HepG2 (cell line): ENCODE measurements at regions not wholly inside any gene's neighbourhood (a gene's known extent, or its start where the extent isn't known, plus 50 kb on each side); places are given as distances from the start of the nearest gene placed in this dataset.

Experiments
- ATM ChIP-seq: fragments of 450-650 bp; IDR thresholded peaks from 2 replicates; pipeline ENCODE4 v1.7.1; 2017; ENCODE audit warnings: mild to moderate bottlenecking, borderline replicate concordance
- CBX5 ChIP-seq: sonication (generic); formaldehyde crosslinking; IDR thresholded peaks from 2 replicates; pipeline ENCODE4 v1.4.0; 2020; ENCODE audit warnings: missing genetic modification reagents, borderline replicate concordance
- DNMT1 ChIP-seq: sonication (generic); formaldehyde crosslinking; IDR thresholded peaks from 2 replicates; pipeline ENCODE4 v1.5.1; 2020; ENCODE audit warnings: mild to moderate bottlenecking, missing genetic modification reagents
- KLF9 ChIP-seq: IDR thresholded peaks from 2 replicates; pipeline ENCODE4 v1.6.1; 2016; ENCODE audit warnings: low read depth
- MED8 ChIP-seq: sonication (generic); formaldehyde crosslinking; IDR thresholded peaks from 2 replicates; pipeline ENCODE4 v1.8.1; 2023; ENCODE audit warnings: mild to moderate bottlenecking, missing genetic modification reagents; ENCODE audit not compliant: insufficient replicate concordance
- NCOA5 ChIP-seq: sonication (generic); formaldehyde crosslinking; IDR thresholded peaks from 2 replicates; pipeline ENCODE4 v1.4.0; 2020; ENCODE audit warnings: missing genetic modification reagents
- RBFOX2 ChIP-seq: fragments of 200-400 bp; formaldehyde crosslinking; IDR thresholded peaks from 2 replicates; pipeline ENCODE4 v1.6.1; 2017; ENCODE audit warnings: low read depth, mild to moderate bottlenecking, low read length
- RBM22 ChIP-seq: fragments of 200-400 bp; formaldehyde crosslinking; optimal IDR thresholded peaks from 2 replicates; pipeline ENCODE3; 2017; ENCODE audit warnings: mild to moderate bottlenecking, low read length, moderate library complexity
- STAT5B ChIP-seq: sonication (generic); formaldehyde crosslinking; IDR thresholded peaks from 2 replicates; pipeline ENCODE4 v1.4.0; 2020; ENCODE audit warnings: missing genetic modification reagents
- ZNF33B ChIP-seq: sonication (generic); formaldehyde crosslinking; IDR thresholded peaks from 2 replicates; pipeline ENCODE4 v1.5.1; 2020; ENCODE audit warnings: mild to moderate bottlenecking, missing genetic modification reagents
- ZNF816 ChIP-seq: sonication (generic); formaldehyde crosslinking; IDR thresholded peaks from 2 replicates; pipeline ENCODE4 v1.8.0; 2022; ENCODE audit warnings: missing genetic modification reagents, mild to moderate bottlenecking, borderline replicate concordance
- TF ChIP-seq, protein P1 (sequence below): IDR thresholded peaks from 2 replicates; pipeline ENCODE4 v1.6.1; 2016; ENCODE audit warnings: low read depth, missing genetic modification reagents, missing compliant biosample characterization
- TF ChIP-seq, protein P2 (sequence below): sonication (generic); formaldehyde crosslinking; IDR thresholded peaks from 2 replicates; pipeline ENCODE4 v1.4.0; 2020; ENCODE audit warnings: missing genetic modification reagents
- TF ChIP-seq, protein P3 (sequence below): sonication (generic); formaldehyde crosslinking; IDR thresholded peaks from 2 replicates; pipeline ENCODE4 v1.4.0; 2020; ENCODE audit warnings: mild to moderate bottlenecking, missing genetic modification reagents
- TF ChIP-seq, protein P4 (sequence below): sonication (generic); formaldehyde crosslinking; IDR thresholded peaks from 2 replicates; pipeline ENCODE4 v1.4.0; 2020; ENCODE audit warnings: mild to moderate bottlenecking, missing genetic modification reagents

DNA sequence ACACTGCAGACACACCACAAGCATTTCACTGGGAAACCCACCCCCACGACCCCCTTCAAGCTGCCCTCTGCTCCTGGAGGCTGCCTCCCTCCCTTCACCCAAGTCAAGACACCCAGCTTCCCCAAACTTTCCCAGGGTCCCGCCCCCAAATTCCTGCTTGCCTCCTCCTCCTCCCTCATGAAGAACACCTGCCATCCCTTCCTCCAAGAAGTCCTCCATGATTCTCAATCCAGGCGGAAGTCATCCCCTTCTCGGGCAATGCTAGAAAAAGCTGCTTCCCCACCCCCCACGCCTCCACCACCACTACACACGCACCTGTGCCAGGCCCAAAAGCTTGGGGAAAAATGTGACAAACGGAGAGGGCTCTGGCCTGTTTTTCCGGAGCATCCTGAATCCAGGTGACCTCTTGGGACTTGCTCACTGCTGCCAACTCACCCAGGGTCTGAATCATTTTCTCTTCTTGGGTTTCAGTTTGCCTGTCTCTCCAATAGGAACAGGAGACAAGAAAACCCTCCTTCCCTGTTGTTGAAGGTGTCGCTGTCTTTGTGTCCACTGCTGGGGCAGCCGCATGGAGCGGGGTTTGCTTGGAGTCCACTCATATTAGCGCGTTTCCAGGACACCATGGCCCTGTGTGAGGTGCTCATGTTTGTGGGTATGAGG, 101.0 kb upstream of the CASZ1 start (continued):
- TF ChIP-seq NCOA5 (CRISPR knock-in tag) (no peak), RBM22 (no peak), KLF9 (no peak), MED8 (CRISPR knock-in tag) (no peak), ZNF33B (no peak), DNMT1 (no peak), ZNF816 (CRISPR knock-in tag) (no peak), ATM (no peak), STAT5B (CRISPR knock-in tag) (no peak), RBFOX2 (no peak), CBX5 (CRISPR knock-in tag) (no peak)
- TF ChIP-seq, protein P1, sequence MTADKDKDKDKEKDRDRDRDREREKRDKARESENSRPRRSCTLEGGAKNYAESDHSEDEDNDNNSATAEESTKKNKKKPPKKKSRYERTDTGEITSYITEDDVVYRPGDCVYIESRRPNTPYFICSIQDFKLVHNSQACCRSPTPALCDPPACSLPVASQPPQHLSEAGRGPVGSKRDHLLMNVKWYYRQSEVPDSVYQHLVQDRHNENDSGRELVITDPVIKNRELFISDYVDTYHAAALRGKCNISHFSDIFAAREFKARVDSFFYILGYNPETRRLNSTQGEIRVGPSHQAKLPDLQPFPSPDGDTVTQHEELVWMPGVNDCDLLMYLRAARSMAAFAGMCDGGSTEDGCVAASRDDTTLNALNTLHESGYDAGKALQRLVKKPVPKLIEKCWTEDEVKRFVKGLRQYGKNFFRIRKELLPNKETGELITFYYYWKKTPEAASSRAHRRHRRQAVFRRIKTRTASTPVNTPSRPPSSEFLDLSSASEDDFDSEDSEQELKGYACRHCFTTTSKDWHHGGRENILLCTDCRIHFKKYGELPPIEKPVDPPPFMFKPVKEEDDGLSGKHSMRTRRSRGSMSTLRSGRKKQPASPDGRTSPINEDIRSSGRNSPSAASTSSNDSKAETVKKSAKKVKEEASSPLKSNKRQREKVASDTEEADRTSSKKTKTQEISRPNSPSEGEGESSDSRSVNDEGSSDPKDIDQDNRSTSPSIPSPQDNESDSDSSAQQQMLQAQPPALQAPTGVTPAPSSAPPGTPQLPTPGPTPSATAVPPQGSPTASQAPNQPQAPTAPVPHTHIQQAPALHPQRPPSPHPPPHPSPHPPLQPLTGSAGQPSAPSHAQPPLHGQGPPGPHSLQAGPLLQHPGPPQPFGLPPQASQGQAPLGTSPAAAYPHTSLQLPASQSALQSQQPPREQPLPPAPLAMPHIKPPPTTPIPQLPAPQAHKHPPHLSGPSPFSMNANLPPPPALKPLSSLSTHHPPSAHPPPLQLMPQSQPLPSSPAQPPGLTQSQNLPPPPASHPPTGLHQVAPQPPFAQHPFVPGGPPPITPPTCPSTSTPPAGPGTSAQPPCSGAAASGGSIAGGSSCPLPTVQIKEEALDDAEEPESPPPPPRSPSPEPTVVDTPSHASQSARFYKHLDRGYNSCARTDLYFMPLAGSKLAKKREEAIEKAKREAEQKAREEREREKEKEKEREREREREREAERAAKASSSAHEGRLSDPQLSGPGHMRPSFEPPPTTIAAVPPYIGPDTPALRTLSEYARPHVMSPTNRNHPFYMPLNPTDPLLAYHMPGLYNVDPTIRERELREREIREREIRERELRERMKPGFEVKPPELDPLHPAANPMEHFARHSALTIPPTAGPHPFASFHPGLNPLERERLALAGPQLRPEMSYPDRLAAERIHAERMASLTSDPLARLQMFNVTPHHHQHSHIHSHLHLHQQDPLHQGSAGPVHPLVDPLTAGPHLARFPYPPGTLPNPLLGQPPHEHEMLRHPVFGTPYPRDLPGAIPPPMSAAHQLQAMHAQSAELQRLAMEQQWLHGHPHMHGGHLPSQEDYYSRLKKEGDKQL (CRISPR knock-in tag): no peak
- TF ChIP-seq, protein P2, sequence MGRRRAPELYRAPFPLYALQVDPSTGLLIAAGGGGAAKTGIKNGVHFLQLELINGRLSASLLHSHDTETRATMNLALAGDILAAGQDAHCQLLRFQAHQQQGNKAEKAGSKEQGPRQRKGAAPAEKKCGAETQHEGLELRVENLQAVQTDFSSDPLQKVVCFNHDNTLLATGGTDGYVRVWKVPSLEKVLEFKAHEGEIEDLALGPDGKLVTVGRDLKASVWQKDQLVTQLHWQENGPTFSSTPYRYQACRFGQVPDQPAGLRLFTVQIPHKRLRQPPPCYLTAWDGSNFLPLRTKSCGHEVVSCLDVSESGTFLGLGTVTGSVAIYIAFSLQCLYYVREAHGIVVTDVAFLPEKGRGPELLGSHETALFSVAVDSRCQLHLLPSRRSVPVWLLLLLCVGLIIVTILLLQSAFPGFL (CRISPR knock-in tag): no peak
- TF ChIP-seq, protein P3, sequence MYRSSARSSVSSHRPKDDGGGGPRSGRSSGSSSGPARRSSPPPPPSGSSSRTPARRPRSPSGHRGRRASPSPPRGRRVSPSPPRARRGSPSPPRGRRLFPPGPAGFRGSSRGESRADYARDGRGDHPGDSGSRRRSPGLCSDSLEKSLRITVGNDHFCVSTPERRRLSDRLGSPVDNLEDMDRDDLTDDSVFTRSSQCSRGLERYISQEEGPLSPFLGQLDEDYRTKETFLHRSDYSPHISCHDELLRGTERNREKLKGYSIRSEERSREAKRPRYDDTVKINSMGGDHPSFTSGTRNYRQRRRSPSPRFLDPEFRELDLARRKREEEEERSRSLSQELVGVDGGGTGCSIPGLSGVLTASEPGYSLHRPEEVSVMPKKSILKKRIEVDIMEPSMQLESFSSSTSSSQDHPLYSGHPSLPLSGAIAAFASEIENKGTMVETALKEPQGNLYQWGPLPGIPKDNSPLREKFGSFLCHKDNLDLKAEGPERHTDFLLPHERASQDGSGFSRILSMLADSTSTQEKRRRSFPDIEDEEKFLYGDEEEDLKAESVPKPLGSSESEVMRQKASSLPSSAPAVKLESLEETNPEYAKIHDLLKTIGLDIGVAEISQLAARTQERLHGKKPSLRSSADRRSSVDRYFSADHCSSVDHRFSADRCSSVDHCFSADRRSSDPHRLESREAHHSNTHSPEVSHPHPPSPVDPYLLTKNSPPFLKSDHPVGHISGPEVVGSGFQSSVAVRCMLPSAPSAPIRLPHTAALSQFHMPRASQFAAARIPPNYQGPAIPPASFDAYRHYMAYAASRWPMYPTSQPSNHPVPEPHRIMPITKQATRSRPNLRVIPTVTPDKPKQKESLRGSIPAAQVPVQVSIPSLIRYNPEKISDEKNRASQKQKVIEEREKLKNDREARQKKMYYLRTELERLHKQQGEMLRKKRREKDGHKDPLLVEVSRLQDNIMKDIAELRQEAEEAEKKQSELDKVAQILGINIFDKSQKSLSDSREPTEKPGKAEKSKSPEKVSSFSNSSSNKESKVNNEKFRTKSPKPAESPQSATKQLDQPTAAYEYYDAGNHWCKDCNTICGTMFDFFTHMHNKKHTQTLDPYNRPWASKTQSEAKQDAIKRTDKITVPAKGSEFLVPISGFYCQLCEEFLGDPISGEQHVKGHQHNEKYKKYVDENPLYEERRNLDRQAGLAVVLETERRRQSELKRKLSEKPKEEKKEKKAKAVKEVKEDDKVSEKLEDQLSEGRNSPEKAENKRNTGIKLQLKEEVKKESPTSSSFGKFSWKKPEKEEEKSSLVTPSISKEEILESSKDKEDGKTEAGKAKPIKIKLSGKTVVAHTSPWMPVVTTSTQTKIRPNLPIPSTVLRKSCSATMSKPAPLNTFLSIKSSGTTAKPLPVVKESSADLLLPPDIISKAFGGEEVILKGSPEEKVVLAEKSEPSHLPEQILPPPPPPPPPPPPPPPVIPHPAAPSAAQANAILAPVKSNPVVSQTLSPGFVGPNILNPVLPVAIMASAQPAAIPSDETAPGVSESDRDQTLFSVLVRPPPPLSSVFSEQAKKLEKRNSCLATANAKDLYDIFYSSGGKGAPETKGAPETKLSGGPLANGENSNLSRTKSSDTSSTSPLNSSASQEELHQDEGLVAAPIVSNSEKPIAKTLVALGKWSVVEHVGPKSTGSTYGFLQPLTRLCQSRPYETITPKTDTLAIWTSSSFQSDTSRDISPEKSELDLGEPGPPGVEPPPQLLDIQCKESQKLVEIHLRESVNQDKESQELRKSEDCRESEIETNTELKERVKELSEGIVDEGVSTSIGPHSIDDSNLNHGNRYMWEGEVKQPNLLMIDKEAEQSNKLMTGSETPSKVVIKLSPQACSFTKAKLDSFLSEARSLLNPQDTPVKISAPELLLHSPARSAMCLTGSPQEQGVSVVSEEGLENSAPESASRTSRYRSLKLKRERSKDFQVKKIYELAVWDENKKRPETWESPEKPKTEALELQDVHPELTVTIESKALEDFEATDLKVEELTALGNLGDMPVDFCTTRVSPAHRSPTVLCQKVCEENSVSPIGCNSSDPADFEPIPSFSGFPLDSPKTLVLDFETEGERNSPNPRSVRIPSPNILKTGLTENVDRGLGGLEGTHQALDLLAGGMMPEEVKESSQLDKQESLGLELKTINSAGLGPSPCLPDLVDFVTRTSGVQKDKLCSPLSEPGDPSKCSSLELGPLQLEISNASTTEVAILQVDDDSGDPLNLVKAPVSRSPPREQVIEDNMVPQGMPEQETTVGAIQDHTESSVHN (CRISPR knock-in tag): no peak
- TF ChIP-seq, protein P4, sequence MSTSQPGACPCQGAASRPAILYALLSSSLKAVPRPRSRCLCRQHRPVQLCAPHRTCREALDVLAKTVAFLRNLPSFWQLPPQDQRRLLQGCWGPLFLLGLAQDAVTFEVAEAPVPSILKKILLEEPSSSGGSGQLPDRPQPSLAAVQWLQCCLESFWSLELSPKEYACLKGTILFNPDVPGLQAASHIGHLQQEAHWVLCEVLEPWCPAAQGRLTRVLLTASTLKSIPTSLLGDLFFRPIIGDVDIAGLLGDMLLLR (CRISPR knock-in tag): no peak
